GM23338 (cell line): ENCODE measurements at regions not wholly inside any gene's neighbourhood (a gene's known extent, or its start where the extent isn't known, plus 50 kb on each side); places are given as distances from the start of the nearest gene placed in this dataset.

Experiments
- REST ChIP-seq: IDR thresholded peaks from one replicate; pipeline ENCODE4 v1.6.1; 2018; ENCODE audit warnings: antibody characterized with exemption; ENCODE audit not compliant: unreplicated experiment
- TF ChIP-seq, protein P1 (sequence below), 2 experiments: fragments of 200-600 bp in 1 of 2; sonication (generic) in 1 of 2; conservative IDR thresholded peaks; 2 replicates each; pipeline versions ENCODE4 v1.5.1 to v1.6.1; 2016 to 2017; ENCODE audit warnings: antibody characterized with exemption in 2 of 2, low read depth in 2 of 2, mild to moderate bottlenecking in 2 of 2, moderate library complexity in 1 of 2

- TF ChIP-seq, protein P1, sequence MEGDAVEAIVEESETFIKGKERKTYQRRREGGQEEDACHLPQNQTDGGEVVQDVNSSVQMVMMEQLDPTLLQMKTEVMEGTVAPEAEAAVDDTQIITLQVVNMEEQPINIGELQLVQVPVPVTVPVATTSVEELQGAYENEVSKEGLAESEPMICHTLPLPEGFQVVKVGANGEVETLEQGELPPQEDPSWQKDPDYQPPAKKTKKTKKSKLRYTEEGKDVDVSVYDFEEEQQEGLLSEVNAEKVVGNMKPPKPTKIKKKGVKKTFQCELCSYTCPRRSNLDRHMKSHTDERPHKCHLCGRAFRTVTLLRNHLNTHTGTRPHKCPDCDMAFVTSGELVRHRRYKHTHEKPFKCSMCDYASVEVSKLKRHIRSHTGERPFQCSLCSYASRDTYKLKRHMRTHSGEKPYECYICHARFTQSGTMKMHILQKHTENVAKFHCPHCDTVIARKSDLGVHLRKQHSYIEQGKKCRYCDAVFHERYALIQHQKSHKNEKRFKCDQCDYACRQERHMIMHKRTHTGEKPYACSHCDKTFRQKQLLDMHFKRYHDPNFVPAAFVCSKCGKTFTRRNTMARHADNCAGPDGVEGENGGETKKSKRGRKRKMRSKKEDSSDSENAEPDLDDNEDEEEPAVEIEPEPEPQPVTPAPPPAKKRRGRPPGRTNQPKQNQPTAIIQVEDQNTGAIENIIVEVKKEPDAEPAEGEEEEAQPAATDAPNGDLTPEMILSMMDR (conservative IDR thresholded peaks at IDR 0.05; ENCODE audit: low read depth in 2 of 2), result no peak
- no peak for TF ChIP-seq REST
Observed at GRCh38 chr1:191690931-191691330, 467.3 kb upstream of the RGS18 start.
